Mesothelial cell of epicardium (in vitro differentiated cells): ENCODE measurements at regions not wholly inside any gene's neighbourhood (a gene's known extent, or its start where the extent isn't known, plus 50 kb on each side); places are given as distances from the start of the nearest gene placed in this dataset.

Experiments
- DNase-seq, 2 experiments: peaks; one replicate each; pipeline ENCODE4 v3.0.0; 2021; ENCODE audit warnings: low spot score in 2 of 2; ENCODE audit not compliant: unreplicated experiment in 2 of 2
- H3K27ac Mint-ChIP-seq: 2 replicates; pipeline ENCODE4 v1.8.0; 2021; ENCODE audit warnings: mixed read lengths
- H3K27me3 Mint-ChIP-seq: 2 replicates; pipeline ENCODE4 v1.8.0; 2021; ENCODE audit warnings: low read depth, mixed read lengths
- H3K36me3 Mint-ChIP-seq: 2 replicates; pipeline ENCODE4 v1.8.0; 2021; ENCODE audit warnings: mixed read lengths
- H3K4me1 Mint-ChIP-seq: 2 replicates; pipeline ENCODE4 v1.8.0; 2021; ENCODE audit warnings: mixed read lengths
- H3K4me3 Mint-ChIP-seq: 2 replicates; pipeline ENCODE4 v1.8.0; 2021; ENCODE audit warnings: mild to moderate bottlenecking, moderate library complexity, mixed read lengths
- H3K9me3 Mint-ChIP-seq: 2 replicates; pipeline ENCODE4 v1.8.0; 2021; ENCODE audit warnings: mixed read lengths
- TF ChIP-seq, protein P1 (sequence below): fragments of 200-600 bp; sonication (generic); IDR thresholded peaks from one replicate; pipeline ENCODE4 v1.5.0; 2021; ENCODE audit warnings: antibody characterized with exemption; ENCODE audit not compliant: unreplicated experiment

DNA sequence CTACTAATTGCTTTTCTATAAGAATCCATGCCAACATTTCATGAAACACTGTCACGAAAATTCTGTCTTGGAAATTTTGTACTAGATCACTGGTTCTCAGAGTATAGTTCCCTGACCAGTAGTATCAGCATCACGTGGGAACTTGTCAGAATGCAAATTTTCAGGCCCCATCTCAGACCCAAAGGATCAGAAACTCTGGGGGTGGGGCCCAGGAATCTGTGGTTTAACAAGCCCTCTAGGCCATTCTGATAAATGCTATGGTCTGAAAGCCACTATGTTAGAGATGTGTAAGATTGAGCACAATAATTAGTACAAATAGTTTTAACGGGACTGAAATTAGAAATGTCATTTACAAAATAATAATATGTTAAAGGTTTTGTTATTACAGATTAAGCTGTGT is 615.7 kb upstream of the ARRDC3 start:
- DNase-seq = no peak
- Mint-ChIP-seq H3K4me1 (peaks cover 32% of the 10 kb centered on the region), H3K4me3 (no peak overlapping the region), H3K9me3 (no peaks in the 10 kb centered on the region), H3K27me3 (no peaks in the 10 kb centered on the region), H3K27ac (no peak overlapping the region), H3K36me3 (no peaks in the 10 kb centered on the region)
- TF ChIP-seq, protein P1, sequence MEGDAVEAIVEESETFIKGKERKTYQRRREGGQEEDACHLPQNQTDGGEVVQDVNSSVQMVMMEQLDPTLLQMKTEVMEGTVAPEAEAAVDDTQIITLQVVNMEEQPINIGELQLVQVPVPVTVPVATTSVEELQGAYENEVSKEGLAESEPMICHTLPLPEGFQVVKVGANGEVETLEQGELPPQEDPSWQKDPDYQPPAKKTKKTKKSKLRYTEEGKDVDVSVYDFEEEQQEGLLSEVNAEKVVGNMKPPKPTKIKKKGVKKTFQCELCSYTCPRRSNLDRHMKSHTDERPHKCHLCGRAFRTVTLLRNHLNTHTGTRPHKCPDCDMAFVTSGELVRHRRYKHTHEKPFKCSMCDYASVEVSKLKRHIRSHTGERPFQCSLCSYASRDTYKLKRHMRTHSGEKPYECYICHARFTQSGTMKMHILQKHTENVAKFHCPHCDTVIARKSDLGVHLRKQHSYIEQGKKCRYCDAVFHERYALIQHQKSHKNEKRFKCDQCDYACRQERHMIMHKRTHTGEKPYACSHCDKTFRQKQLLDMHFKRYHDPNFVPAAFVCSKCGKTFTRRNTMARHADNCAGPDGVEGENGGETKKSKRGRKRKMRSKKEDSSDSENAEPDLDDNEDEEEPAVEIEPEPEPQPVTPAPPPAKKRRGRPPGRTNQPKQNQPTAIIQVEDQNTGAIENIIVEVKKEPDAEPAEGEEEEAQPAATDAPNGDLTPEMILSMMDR = no peak

DNA sequence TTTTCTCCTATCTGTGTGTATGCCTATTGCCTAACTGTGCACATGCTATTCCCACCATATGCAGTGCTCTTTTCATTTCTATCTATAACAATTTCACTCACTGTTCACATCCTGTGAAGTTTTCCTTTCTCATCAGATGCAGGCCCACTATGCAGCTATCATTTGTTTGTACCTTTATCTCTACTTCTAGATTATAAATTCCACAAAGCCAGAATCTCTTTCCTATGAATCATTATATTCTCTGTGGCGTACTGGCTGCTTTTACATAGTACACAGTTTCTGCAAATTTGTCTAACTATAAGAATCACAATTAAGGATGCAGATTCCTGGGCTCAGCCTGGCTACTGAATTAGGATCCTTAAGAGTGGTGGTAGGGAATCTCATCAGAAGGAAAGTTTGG is 600.8 kb upstream of the ARRDC3 start:
- TF ChIP-seq, protein P1 = no peak
- Mint-ChIP-seq H3K27ac (no peak overlapping the region), H3K36me3 (no peaks in the 10 kb centered on the region), H3K9me3 (no peaks in the 10 kb centered on the region), H3K4me3 (no peak overlapping the region), H3K4me1 (peaks cover 2% of the 10 kb centered on the region), H3K27me3 (no peaks in the 10 kb centered on the region)
- no peak for DNase-seq

DNA sequence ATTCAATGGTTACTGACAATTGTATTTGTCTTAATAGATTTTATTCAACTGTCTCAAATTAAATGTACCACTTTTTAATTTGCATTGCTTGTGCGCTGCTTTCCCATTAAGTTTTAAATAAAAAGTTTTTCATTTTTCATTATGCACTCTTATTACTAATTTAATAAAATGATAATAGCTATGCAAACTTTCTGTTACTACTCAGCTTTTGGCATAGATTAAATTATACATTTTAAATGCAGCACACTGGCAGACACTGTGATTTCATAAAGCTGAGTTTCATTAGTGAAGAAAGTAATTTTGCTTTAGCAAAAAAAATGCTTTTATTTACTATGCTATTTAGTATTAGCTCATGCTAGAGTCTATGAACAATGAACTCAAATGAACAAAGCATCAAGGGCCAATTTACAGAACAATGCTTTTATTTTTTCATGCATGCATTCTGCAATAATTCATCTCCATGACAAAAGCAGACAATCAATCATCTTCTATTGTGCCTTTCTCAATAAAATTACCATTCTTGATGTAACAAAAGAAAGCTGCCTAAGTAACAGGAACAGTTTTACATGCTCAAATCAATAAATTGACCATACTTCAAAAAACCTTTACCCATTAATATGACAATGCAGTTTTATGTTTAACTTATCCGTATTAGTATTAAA is 595.2 kb upstream of the ARRDC3 start:
- DNase-seq = no peak
- TF ChIP-seq, protein P1 = no peak
- Mint-ChIP-seq H3K27me3 (no peaks in the 10 kb centered on the region), H3K27ac (no peak overlapping the region), H3K4me3 (no peak overlapping the region), H3K36me3 (no peaks in the 10 kb centered on the region), H3K9me3 (no peaks in the 10 kb centered on the region), H3K4me1 (peaks cover 5% of the 10 kb centered on the region)

DNA sequence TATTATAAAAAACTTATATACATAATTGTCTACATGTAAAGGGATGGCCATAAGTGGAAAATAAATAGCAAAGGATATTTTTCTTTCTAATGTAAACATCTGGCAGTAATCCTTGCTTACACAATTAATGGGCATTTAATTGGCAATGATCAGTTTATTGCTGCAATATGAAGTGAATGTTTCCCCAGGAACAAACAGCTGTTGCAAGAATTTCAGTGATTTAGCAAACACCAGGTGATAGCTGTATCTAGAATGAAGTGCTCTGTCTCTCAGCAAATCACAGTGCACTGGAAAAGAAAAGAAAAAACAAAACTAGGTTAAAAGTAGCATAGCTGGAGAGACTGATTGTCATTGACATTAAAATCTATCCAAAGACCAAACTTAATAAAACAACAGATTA is 594.5 kb upstream of the ARRDC3 start:
- Mint-ChIP-seq H3K36me3 (no peaks in the 10 kb centered on the region), H3K4me3 (no peak overlapping the region), H3K27me3 (no peaks in the 10 kb centered on the region), H3K27ac (no peak overlapping the region), H3K4me1 (peaks cover 3% of the 10 kb centered on the region), H3K9me3 (no peaks in the 10 kb centered on the region)
- TF ChIP-seq, protein P1 = no peak
- DNase-seq = no peak

DNA sequence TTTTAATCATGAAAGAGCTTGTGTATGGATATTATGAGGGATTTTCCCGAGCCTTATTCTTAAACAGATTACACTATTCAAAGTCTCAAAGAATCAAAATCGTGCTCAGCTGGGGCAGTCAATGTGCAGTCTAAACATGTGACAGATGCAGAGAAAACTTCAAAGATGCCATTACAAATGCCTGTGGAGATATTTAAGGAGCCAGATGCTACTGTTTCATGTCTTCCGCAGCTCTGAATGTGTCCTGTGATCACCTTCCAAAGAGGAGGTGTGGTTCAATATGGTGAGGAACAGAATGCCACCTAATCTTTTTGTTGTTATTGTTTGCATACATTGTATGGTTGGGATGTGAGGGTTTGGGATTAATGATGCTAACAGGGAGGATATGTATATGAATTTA is 593.3 kb upstream of the ARRDC3 start:
- no peak for DNase-seq
- no peak overlapping the region for H3K27ac Mint-ChIP-seq
- no peak overlapping the region for H3K4me3 Mint-ChIP-seq
- H3K4me1 Mint-ChIP-seq = peaks cover 3% of the 10 kb centered on the region
- no peaks in the 10 kb centered on the region for H3K36me3 Mint-ChIP-seq
- no peaks in the 10 kb centered on the region for H3K9me3 Mint-ChIP-seq
- no peaks in the 10 kb centered on the region for H3K27me3 Mint-ChIP-seq
- TF ChIP-seq, protein P1 = no peak

DNA sequence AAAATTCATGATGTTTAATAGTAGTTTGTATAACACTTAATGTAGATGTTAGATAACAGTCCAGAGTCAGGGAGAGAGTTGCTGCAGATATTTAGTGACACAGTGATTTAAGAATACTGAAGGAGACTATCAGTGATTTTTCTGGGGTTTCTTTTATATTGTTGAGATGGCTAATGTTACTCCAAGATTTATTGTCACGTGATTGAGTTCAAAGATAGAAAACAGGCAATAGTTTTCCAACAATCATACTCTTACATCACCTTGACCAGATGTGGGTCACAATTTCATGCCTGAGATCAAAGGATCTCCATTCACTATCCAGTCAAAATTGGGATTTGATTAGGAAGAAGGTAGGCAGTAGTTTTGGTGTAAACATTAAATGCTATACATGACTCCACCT is 580.0 kb upstream of the ARRDC3 start:
- H3K4me1 Mint-ChIP-seq = no peaks in the 10 kb centered on the region
- no peaks in the 10 kb centered on the region for H3K27me3 Mint-ChIP-seq
- DNase-seq = no peak
- peaks cover 8% of the 10 kb centered on the region for H3K9me3 Mint-ChIP-seq
- H3K27ac Mint-ChIP-seq = no peak overlapping the region
- TF ChIP-seq, protein P1 = no peak
- no peaks in the 10 kb centered on the region for H3K36me3 Mint-ChIP-seq
- H3K4me3 Mint-ChIP-seq = no peak overlapping the region
